ENCODE measurements at regions not wholly inside any gene's neighbourhood (a gene's known extent, or its start where the extent isn't known, plus 50 kb on each side); places are given as distances from the start of the nearest gene placed in this dataset.

GRCh38 chr4:89609756-89610155, 227.2 kb downstream of the SNCA start:
- DNase-seq (ENCODE audit: low spot score) = no peak
- intact Hi-C loops (cut with DNase I) = no loop called here

- DNase-seq (ENCODE audit: low spot score) = no peak
- intact Hi-C loops (cut with DNase I) = no loop called here
Measured at GRCh38 chr4:89604951-89605350, 232.0 kb downstream of the SNCA start.

GRCh38 chr4:89599026-89599425, 237.9 kb downstream of the SNCA start:
- no peak for DNase-seq (ENCODE audit: low spot score)
- intact Hi-C loops (cut with DNase I) = no loop called here

- no peak for DNase-seq (ENCODE audit: low spot score)
- intact Hi-C loops (cut with DNase I) = no loop called here
Measured at GRCh38 chr4:89598602-89599001, 238.4 kb downstream of the SNCA start.

GRCh38 chr4:89595125-89595789, 241.7 kb downstream of the SNCA start:
- intact Hi-C loops (cut with DNase I) = no loop called here
- DNase-seq (ENCODE audit: low spot score) = no peak

GRCh38 chr4:89590128-89590527, 246.8 kb downstream of the SNCA start:
- DNase-seq (ENCODE audit: low spot score) = no peak
- intact Hi-C loops (cut with DNase I) = no loop called here

GRCh38 chr4:89588421-89588820, 248.5 kb downstream of the SNCA start:
- intact Hi-C loops (cut with DNase I) = no loop called here
- DNase-seq (ENCODE audit: low spot score) = no peak

- intact Hi-C loops (cut with DNase I) = no loop called here
- no peak for DNase-seq (ENCODE audit: low spot score)
Measured at GRCh38 chr4:89587364-89587763, 249.6 kb downstream of the SNCA start.

- no peak for DNase-seq (ENCODE audit: low spot score)
- intact Hi-C loops (cut with DNase I) = no loop called here
Measured at GRCh38 chr4:89586864-89587263, 250.1 kb downstream of the SNCA start.

GRCh38 chr4:89586318-89586717, 250.6 kb downstream of the SNCA start:
- intact Hi-C loops (cut with DNase I) = no loop called here
- DNase-seq (ENCODE audit: low spot score) = no peak

- intact Hi-C loops (cut with DNase I) = no loop called here
- DNase-seq (ENCODE audit: low spot score) = no peak
Measured at GRCh38 chr4:89582756-89583505, 254.0 kb downstream of the SNCA start.

- intact Hi-C loops (cut with DNase I) = no loop called here
- DNase-seq (ENCODE audit: low spot score) = no peak
Measured at GRCh38 chr4:89579771-89580170, 257.2 kb downstream of the SNCA start.

- intact Hi-C loops (cut with DNase I) = no loop called here
- DNase-seq (ENCODE audit: low spot score) = no peak
Measured at GRCh38 chr4:89576246-89576645, 260.7 kb downstream of the SNCA start.

GRCh38 chr4:89575840-89576239, 261.1 kb downstream of the SNCA start:
- intact Hi-C loops (cut with DNase I) = no loop called here
- DNase-seq (ENCODE audit: low spot score) = no peak

- intact Hi-C loops (cut with DNase I) = no loop called here
- DNase-seq (ENCODE audit: low spot score) = no peak
Measured at GRCh38 chr4:89574176-89574575, 262.8 kb downstream of the SNCA start.

- intact Hi-C loops (cut with DNase I) = no loop called here
- no peak for DNase-seq (ENCODE audit: low spot score)
Measured at GRCh38 chr4:89573656-89574055, 263.3 kb downstream of the SNCA start.

GRCh38 chr4:89572224-89572858, 264.6 kb downstream of the SNCA start:
- DNase-seq (ENCODE audit: low spot score) = no peak
- intact Hi-C loops (cut with DNase I) = no loop called here

- DNase-seq (ENCODE audit: low spot score) = no peak
- intact Hi-C loops (cut with DNase I) = no loop called here
Measured at GRCh38 chr4:89570931-89571330, 263.3 kb upstream of the GPRIN3 start.

GRCh38 chr4:89567936-89568335, 260.3 kb upstream of the GPRIN3 start:
- DNase-seq (ENCODE audit: low spot score) = no peak
- intact Hi-C loops (cut with DNase I) = no loop called here

GRCh38 chr4:89563431-89563830, 255.8 kb upstream of the GPRIN3 start:
- DNase-seq (ENCODE audit: low spot score) = no peak
- intact Hi-C loops (cut with DNase I) = no loop called here

- no peak for DNase-seq (ENCODE audit: low spot score)
- intact Hi-C loops (cut with DNase I) = no loop called here
Measured at GRCh38 chr4:89562746-89563145, 255.1 kb upstream of the GPRIN3 start.
